RCC 7860 (cell line): ENCODE measurements at regions not wholly inside any gene's neighbourhood (a gene's known extent, or its start where the extent isn't known, plus 50 kb on each side); places are given as distances from the start of the nearest gene placed in this dataset.
A peak's percentile ranks its signal among the peaks of the same experiment; 100 is the strongest.

Experiments used
- DNase-seq: peaks from one replicate; pipeline ENCODE4 v3.0.0-alpha.2; 2015; ENCODE audit warnings: low spot score
- FAIRE-seq: peaks from 2 replicates; lab custom pipeline; 2012; peaks lifted over from hg19 to GRCh38; lab: Jason Lieb, UNC

- DNase-seq (no peak), FAIRE-seq (no peak)
Measured at GRCh38 chr5:58122157-58122556, 337.7 kb downstream of the PLK2 start.

- DNase-seq (no peak), FAIRE-seq (no peak)
Measured at GRCh38 chr5:58121391-58121790, 338.5 kb downstream of the PLK2 start.

DNA sequence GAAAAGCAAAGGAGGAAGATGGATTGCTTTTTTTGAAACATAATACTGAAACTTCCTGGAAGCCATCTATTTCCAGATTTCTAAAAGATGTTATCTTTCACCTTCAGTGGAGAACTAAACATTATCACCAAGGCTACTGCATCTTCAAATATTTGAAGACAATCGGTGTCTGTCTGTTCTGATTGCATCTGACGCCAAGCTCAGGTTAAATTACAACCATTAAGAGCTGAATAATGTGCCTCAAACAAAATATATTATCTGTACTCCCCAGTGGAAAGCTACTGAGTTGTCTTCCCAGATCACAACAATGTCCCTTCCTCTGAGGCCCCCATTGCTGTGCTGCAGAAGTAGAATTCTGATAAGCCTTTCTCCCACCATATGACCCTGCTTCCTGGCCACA is 342.3 kb downstream of the PLK2 start:
- DNase-seq (no peak), FAIRE-seq (no peak)

DNA sequence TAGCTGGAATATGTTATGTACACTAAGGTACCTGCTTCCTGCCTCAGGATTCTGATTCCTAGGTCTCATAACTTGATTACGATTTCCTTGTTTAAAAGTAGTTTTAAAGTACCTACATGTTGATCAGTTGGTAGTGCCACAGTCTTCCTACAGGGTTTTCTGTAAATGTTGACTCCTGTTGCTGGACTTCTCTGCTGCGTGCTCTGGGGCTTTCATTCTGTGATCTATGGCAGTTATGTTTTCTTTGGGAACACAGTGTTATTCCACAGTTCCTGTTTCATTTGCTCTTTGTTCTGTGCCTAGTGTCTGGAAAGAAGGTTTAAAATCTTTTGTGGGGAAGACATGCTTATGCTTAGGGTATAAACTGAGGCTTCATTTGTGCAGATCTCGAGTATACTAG is 343.5 kb downstream of the PLK2 start:
- no peak for FAIRE-seq
- no peak for DNase-seq

- FAIRE-seq, result no peak
- DNase-seq, result no peak
Measured at GRCh38 chr5:58115811-58116210, 344.1 kb downstream of the PLK2 start.

GRCh38 chr5:58114324-58114723 is 345.6 kb downstream of the PLK2 start:
- FAIRE-seq (peak; percentile 60), DNase-seq (peak; percentile 83)

DNA sequence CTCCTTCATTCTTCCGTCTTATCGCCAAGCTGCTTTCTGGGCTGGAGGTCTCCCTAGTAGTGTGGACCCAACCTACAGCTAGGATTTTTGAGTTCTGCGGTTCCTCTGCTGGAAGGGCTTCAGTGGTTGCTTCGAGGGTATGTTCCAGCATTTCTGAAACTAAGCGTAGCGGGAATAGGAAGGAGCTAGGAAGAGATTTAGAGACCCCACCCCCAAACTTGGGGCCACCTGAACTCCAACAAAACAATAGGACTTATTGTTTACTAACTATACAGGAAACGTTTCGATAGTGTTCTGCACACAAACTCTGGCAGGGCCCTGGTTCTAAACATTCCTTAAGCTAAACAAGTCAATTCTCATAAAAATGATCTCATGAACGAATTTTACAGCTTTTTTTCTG is 346.7 kb downstream of the PLK2 start:
- FAIRE-seq, result no peak
- DNase-seq, result no peak

- DNase-seq (peak; percentile 10), FAIRE-seq (no peak)
Measured at GRCh38 chr5:58108511-58108910, 351.4 kb downstream of the PLK2 start.

GRCh38 chr5:58107704-58108103 is 352.2 kb downstream of the PLK2 start:
- no peak for DNase-seq
- no peak for FAIRE-seq

GRCh38 chr5:58106754-58107410 is 353.0 kb downstream of the PLK2 start:
- DNase-seq (no peak), FAIRE-seq (no peak)

GRCh38 chr5:58105836-58106235 is 354.1 kb downstream of the PLK2 start:
- no peak for FAIRE-seq

GRCh38 chr5:58099257-58099656 is 360.6 kb downstream of the PLK2 start:
- no peak for FAIRE-seq
- no peak for DNase-seq

More at GRCh38 chr5:58105836-58106235, 354.1 kb downstream of the PLK2 start:
- no peak for DNase-seq

GRCh38 chr5:58094031-58094430 is 365.9 kb downstream of the PLK2 start:
- no peak for FAIRE-seq
- peak; percentile 5 for DNase-seq

DNA sequence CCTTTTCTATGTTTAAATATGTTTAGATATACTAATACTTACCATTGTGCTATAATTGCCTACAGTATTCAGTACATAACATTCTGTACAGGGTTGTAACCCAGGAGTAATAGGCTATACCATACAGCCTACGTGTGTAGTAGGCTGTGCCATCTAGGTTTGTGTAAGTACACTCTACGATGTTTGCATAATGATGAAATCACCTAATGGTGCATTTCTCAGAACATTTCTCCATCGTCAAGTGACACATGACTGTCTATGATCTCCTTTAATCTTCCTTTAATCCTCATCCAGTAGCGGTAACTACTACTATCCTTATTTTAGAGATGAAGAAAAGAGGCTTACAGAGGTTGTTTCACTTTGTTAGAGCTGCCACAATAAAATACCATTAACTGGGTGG is 369.2 kb downstream of the PLK2 start:
- DNase-seq (no peak), FAIRE-seq (no peak)

- no peak for FAIRE-seq
- no peak for DNase-seq
Measured at GRCh38 chr5:58088941-58089340, 370.9 kb downstream of the PLK2 start.

DNA sequence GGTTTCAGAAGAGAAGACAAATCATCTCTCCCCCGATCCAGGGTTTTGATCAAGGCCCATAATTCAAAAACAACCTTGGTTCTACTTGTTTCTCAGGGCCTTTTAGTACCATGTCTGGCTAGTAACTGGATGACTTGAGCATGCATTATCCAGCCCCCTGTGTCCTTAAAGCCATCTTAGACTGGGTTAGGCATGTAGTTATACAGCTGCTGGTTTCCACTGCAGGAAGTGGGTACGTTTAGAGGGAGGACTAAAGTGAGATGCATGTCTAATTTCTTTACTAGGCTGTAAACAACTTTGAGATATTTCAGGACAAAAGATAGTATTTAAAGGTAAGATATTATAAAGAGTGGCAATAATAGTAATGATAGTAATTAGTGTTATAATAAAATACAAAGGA is 372.0 kb downstream of the PLK2 start:
- DNase-seq (no peak), FAIRE-seq (no peak)

GRCh38 chr5:58087123-58087522 is 372.8 kb downstream of the PLK2 start:
- no peak for DNase-seq
- FAIRE-seq, result no peak

- DNase-seq, result no peak
- FAIRE-seq, result no peak
Measured at GRCh38 chr5:58085800-58086199, 374.1 kb downstream of the PLK2 start.

DNA sequence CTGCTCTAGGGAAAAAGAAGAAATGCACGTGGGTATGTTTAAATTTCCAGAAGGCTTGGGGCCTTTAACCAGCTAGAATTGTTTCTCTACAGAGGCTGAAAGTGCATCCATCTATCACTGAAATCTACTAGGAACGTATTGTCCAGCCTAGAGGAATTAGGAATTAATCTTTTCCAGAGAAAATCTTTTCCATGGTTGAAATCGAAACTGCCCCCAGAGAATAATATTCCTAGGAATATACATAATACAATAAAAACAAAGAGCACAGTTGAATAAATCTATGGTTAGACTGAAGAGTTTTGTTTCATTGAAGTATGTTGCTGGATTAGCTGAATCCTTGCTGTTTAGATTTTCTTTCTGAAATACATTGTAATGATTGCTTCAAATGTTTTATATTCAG is 378.5 kb downstream of the PLK2 start:
- no peak for DNase-seq
- no peak for FAIRE-seq

DNA sequence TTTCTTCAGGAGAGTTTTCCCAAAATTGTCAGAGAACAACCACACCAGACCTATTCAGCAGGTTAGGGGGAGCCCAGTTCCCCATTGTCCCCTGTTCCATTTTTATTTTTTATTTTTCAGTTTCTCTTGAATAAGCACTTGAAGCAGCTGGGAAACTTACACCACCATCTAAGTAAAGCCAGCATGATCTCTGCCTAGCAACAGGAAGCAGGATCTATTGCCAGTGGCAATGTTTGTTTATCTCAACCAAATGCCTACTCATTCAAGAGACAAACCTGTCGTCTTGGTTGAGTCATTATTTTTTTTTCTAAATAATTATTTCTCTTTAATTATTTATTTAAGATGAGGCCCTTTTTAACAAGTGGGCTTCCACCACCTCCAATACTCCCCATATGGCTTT is 379.3 kb downstream of the PLK2 start:
- FAIRE-seq, result no peak
- DNase-seq, result no peak

- DNase-seq (no peak), FAIRE-seq (no peak)
Measured at GRCh38 chr5:58077966-58078365, 381.9 kb downstream of the PLK2 start.

DNA sequence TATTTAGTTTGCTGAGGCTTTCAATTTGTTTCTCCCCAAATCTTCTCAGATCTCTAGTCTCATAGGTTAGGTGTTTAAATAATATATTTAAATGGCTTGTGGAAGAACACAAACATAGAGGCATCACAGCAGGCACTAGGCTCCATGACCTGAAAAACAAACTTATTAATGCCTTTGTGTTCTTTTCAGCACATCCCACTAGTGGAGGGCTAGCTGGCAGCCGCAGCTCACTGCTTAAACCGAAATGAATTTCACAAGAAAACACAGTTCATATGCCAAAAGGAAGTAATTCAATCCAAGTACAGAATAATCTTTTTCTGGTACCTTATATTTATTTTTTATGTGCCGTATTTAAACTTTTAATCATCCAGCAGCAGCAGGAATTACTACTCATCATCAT is 382.5 kb downstream of the PLK2 start:
- FAIRE-seq, result no peak
- no peak for DNase-seq

- FAIRE-seq (no peak), DNase-seq (no peak)
Measured at GRCh38 chr5:58076483-58077257, 383.2 kb downstream of the PLK2 start.
